ENCODE measurements at regions not wholly inside any gene's neighbourhood (a gene's known extent, or its start where the extent isn't known, plus 50 kb on each side); places are given as distances from the start of the nearest gene placed in this dataset.

DNA sequence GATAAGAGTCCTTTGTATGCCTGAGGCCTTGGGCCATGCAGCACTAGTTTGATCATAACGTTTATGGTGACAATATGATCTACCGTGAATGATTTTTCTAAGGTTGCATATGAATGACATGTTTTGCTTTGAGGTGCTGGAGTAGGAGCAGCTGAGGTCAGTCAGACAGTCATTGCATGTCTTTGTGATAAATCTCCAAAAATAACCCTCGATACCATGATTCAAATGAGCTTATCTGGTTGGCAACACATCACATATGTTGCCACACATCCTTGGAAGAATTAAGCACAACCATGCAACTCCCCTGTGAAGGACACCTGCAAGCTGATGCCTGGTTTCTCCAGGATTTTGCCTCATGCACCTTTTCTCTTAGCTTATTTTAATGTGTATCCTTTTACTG, 394.5 kb downstream of the LTN1 start:
- no peaks in the 10 kb centered on the region for H3K4me1 ChIP-seq
- no peaks in the 10 kb centered on the region for H3K36me3 ChIP-seq (ENCODE audit: insufficient read depth in 1 of 2, low read depth in 1 of 2)
- H3K9me3 ChIP-seq, result peaks cover 6% of the 10 kb centered on the region
- H3K4me3 ChIP-seq, result no peak overlapping the region
- TF ChIP-seq, protein P1, sequence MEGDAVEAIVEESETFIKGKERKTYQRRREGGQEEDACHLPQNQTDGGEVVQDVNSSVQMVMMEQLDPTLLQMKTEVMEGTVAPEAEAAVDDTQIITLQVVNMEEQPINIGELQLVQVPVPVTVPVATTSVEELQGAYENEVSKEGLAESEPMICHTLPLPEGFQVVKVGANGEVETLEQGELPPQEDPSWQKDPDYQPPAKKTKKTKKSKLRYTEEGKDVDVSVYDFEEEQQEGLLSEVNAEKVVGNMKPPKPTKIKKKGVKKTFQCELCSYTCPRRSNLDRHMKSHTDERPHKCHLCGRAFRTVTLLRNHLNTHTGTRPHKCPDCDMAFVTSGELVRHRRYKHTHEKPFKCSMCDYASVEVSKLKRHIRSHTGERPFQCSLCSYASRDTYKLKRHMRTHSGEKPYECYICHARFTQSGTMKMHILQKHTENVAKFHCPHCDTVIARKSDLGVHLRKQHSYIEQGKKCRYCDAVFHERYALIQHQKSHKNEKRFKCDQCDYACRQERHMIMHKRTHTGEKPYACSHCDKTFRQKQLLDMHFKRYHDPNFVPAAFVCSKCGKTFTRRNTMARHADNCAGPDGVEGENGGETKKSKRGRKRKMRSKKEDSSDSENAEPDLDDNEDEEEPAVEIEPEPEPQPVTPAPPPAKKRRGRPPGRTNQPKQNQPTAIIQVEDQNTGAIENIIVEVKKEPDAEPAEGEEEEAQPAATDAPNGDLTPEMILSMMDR (IDR thresholded peaks at IDR 0.05), result no peak
- no peak for DNase-seq
- no peaks in the 10 kb centered on the region for H3K27me3 ChIP-seq (ENCODE audit: insufficient read depth in 3 of 3, low read length in 2 of 3)
- intact Hi-C loops (cut with DNase I), result no loop called here
- ATAC-seq, result no peak
- WGBS, 3 donors, result 76 to 78% (median 76%) methylated on average over 3 of the region's 3 CpGs
- no peak overlapping the region for H3K27ac ChIP-seq

DNA sequence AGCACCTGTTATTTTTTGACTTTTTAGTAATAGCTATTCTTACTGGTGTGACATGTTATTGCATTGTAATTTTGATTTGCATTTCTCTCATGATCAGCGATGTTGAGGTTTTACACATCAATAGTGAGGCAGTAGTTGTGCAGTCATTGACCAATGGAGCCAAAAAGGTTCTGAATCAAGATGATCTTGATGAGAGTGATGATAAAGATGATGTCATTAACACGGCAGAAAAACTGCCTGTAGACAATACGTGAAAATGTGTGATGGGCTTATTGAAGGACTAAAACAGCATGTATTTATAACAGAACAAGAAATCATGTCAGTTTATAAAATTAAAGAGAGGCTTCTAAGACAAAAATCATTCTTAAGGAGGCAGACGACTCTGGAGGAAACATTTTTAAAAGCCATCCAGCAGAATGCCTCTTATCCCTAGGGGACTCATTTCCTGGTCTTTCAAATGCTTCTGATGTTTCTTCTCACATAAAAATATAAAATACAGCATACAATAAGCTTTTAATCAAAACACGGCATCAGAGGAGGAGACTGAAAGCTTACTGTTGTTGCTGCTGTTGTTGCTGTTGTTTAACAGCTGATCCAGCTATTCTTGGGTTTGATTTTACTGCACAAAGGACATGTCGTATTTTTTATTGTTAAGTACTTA, 400.3 kb downstream of the LTN1 start:
- 54 to 62% (median 60%) methylated on average over 6 of the region's 6 CpGs for WGBS, 3 donors
- Histone ChIP-seq H3K36me3 (ENCODE audit: insufficient read depth in 1 of 2, low read depth in 1 of 2) (no peaks in the 10 kb centered on the region), H3K4me1 (no peaks in the 10 kb centered on the region), H3K27ac (no peak overlapping the region), H3K27me3 (ENCODE audit: insufficient read depth in 3 of 3, low read length in 2 of 3) (no peaks in the 10 kb centered on the region), H3K4me3 (no peak overlapping the region), H3K9me3 (peaks cover 4% of the 10 kb centered on the region)
- no peak for ATAC-seq
- TF ChIP-seq, protein P1 (IDR thresholded peaks at IDR 0.05), result no peak
- intact Hi-C loops (cut with DNase I), result no loop called here
- no peak for DNase-seq

DNA sequence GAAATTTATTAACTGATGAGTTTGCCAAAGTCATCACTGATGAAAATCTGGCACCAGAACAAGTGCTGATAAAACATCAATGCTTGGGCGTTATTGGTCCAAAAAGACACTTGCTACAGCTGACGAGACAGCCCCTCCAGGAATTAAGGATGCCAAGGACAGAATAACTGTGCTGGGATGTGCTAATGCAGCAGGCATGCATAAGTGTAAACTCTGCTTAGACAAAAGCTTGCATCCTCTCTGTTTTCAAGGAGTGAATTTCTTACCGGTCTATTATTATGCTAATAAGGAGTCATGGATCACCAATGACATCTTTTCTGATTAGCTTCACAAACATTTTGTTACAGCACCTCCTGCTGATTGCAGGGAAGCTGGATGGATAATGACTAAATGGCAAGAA, 402.0 kb downstream of the LTN1 start:
- Histone ChIP-seq H3K4me3 (no peak overlapping the region), H3K36me3 (ENCODE audit: insufficient read depth in 1 of 2, low read depth in 1 of 2) (no peaks in the 10 kb centered on the region), H3K27me3 (ENCODE audit: insufficient read depth in 3 of 3, low read length in 2 of 3) (no peaks in the 10 kb centered on the region), H3K27ac (no peak overlapping the region), H3K4me1 (no peaks in the 10 kb centered on the region), H3K9me3 (peaks cover 4% of the 10 kb centered on the region)
- TF ChIP-seq, protein P1 (IDR thresholded peaks at IDR 0.05), result no peak
- no peak for DNase-seq
- no peak for ATAC-seq
- intact Hi-C loops (cut with DNase I), result no loop called here
- 34 to 48% (median 42%) methylated on average over 3 of the region's 3 CpGs for WGBS, 3 donors

DNA sequence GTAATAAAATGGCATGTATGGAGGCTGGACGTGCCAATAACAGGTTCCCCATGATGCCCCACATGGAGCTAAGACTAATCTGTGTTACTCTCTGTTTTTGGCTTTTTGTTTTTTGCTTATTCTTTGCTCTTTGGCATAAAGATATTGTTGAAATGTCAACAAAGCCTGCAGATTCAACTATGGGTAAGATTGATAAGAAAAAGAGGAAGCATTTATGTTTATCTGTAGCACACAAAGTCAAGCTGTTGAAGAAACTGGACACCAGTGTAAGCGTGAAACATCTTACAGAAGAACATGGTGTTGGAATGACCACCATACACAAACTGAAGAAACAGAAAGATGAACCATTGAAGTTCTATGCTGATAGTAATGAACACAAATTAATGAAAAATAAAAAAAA, 402.7 kb downstream of the LTN1 start:
- H3K9me3 ChIP-seq, result peaks cover 4% of the 10 kb centered on the region
- TF ChIP-seq, protein P1 (IDR thresholded peaks at IDR 0.05), result no peak
- DNase-seq (no peak), ATAC-seq (no peak)
- H3K27ac ChIP-seq, result no peak overlapping the region
- H3K4me3 ChIP-seq, result no peak overlapping the region
- WGBS, 3 donors, result 66 to 69% (median 68%) methylated on average over 2 of the region's 2 CpGs
- intact Hi-C loops (cut with DNase I), result no loop called here
- no peaks in the 10 kb centered on the region for H3K36me3 ChIP-seq (ENCODE audit: insufficient read depth in 1 of 2, low read depth in 1 of 2)
- no peaks in the 10 kb centered on the region for H3K4me1 ChIP-seq
- no peaks in the 10 kb centered on the region for H3K27me3 ChIP-seq (ENCODE audit: insufficient read depth in 3 of 3, low read length in 2 of 3)

DNA sequence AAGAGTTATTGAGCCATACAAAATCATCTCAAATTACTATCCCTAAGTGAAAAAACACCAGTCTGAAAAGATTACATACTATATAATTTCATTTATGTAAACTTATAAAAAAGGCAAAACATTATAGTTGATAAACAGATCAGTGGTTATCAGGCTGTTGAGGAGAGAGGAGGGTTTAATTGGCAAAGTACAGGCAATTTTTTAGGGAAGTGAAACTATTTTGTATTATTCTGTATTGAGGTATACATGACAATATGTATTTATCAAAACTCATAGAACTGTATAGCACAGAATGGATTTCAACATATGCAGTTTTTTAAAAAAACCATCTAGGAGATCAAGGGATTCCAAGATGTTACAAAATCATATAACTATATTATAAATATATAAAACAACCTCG, 403.7 kb downstream of the LTN1 start:
- intact Hi-C loops (cut with DNase I), result no loop called here

More for the DNA sequence above, 403.7 kb downstream of the LTN1 start:
- 93 to 98% (median 96%) methylated on average over 1 of the region's 1 CpG for WGBS, 3 donors
- Histone ChIP-seq H3K9me3 (peaks cover 4% of the 10 kb centered on the region), H3K4me3 (no peak overlapping the region), H3K27ac (no peak overlapping the region), H3K36me3 (ENCODE audit: insufficient read depth in 1 of 2, low read depth in 1 of 2) (no peaks in the 10 kb centered on the region), H3K4me1 (no peaks in the 10 kb centered on the region), H3K27me3 (ENCODE audit: insufficient read depth in 3 of 3, low read length in 2 of 3) (no peaks in the 10 kb centered on the region)
- no peak for DNase-seq
- no peak for ATAC-seq
- TF ChIP-seq, protein P1 (IDR thresholded peaks at IDR 0.05), result no peak

Measured in psoas muscle (tissue), 7 donors.